Lung (tissue), 11 donors: ENCODE measurements at regions not wholly inside any gene's neighbourhood (a gene's known extent, or its start where the extent isn't known, plus 50 kb on each side); places are given as distances from the start of the nearest gene placed in this dataset.

Experiments
- ATAC-seq: fragments of 200-7000 bp; cut with Tn5 transposase; one replicate; pipeline ENCODE4 v1.9.1; 2020; ENCODE audit warnings: moderate number of reproducible peaks; ENCODE audit not compliant: insufficient read depth, low FRiP score
- DNase-seq, 3 donors: peaks; one replicate each; pipeline ENCODE4 v3.0.0-alpha.2; 2013 to 2017
- H3K27ac ChIP-seq, 2 donors: one replicate each; pipeline ENCODE4 v1.5.1; 2013; ENCODE audit warnings: mild to moderate bottlenecking in 2 of 2, moderate library complexity in 2 of 2, control low read depth in 1 of 2, inconsistent platforms in 1 of 2, low read depth in 1 of 2, low read length in 1 of 2
- H3K27me3 ChIP-seq, 3 donors: one replicate each; pipeline ENCODE4 v1.5.1; 2013; ENCODE audit warnings: low read length in 2 of 3; ENCODE audit not compliant: control insufficient read depth in 3 of 3, insufficient read depth in 3 of 3
- H3K36me3 ChIP-seq, 4 donors: one replicate each; pipeline ENCODE4 v1.5.1; 2013; ENCODE audit warnings: low read length in 4 of 4, mild to moderate bottlenecking in 1 of 4, moderate library complexity in 1 of 4; ENCODE audit not compliant: control insufficient read depth in 4 of 4, insufficient read depth in 4 of 4
- H3K4me1 ChIP-seq, 5 donors: one replicate each; pipeline ENCODE4 v1.5.1; 2013; ENCODE audit warnings: low read length in 5 of 5, mild to moderate bottlenecking in 2 of 5, moderate library complexity in 1 of 5; ENCODE audit not compliant: control insufficient read depth in 5 of 5, insufficient read depth in 5 of 5
- H3K4me3 ChIP-seq: one replicate; pipeline ENCODE4 v1.5.1; 2013; ENCODE audit warnings: mild to moderate bottlenecking, control low read depth, moderate library complexity
- H3K9ac ChIP-seq, 2 donors: one replicate each; pipeline ENCODE4 v1.5.1; 2013; ENCODE audit warnings: low read length in 2 of 2, control low read depth in 1 of 2; ENCODE audit not compliant: insufficient read depth in 1 of 2
- H3K9me3 ChIP-seq, 4 donors: one replicate each; pipeline ENCODE4 v1.5.1; 2013; ENCODE audit warnings: low read length in 3 of 4, mild to moderate bottlenecking in 1 of 4, moderate library complexity in 1 of 4; ENCODE audit not compliant: control insufficient read depth in 4 of 4, insufficient read depth in 3 of 4
- WGBS, 2 donors: extraction: QIAGEN DNeasy Blood & Tissue Kit; methylation state at CpG; one replicate each; pipeline ENCODE4 v1.1.7; 2013; 5-methylcytosine and 5-hydroxymethylcytosine counted together
- TF ChIP-seq, protein P1 (sequence below): IDR thresholded peaks from 2 replicates; pipeline ENCODE4 v1.5.1; 2012; ENCODE audit warnings: mild to moderate bottlenecking; ENCODE audit errors: control extremely low read depth, extremely low read depth
- donor health status: control.
- donor health status: control.
- donor health status: Bipolar disorder and iron deficiency.
- donor health status: healthy.
- donor health status: DM: yes; HTN: yes; CAD: no.

DNA sequence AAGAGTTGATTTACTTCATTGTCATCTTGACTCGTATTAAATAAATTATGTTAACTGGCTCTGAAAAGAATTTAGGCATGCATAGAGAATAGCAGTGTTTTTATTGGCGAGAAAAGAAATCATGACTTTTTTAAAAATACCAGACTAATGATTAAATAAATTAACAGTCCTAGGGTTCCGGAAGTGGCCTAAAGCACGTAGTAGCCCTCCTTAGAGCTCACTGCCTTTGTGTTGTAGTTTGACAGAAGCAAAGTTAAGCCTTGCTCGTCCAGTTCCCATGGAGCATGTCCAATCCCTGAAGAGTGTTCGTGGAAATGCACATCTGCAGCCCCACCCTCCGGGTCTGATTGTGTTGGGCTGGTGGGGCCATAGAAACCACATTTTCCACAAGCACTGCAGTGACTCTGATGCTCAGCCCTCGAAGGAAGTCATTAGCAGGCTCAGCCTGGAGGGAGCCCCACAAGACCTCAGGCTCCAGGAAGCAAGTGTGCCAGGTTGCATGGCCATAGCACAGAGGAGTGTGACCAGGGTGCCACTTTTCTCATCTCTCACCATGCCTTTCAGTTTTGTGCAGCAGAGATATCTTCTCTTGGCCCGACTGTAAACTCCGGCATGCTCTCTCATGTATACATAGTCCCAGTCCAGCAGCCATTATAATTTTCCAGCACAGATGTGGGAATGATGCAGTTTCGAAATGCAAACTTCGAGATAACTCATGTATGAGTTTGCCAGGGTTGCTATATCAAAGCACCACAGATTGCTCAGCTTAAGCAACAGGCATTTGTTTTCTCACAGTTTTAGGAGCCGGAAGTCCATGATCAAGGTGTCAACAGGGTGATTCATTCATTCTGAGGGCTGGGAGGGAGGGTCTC is 188.6 kb upstream of the SH3BP4 start:
- Histone ChIP-seq H3K36me3 (no peaks in the 10 kb centered on the region), H3K9me3 (peaks cover 0 to 3% (median 0%) of the 10 kb centered on the region in 4 donors), H3K27me3 (no peaks in the 10 kb centered on the region), H3K4me1 (peaks cover 0 to 18% (median 7%) of the 10 kb centered on the region in 5 donors), H3K27ac (no peak overlapping the region), H3K4me3 (no peak overlapping the region), H3K9ac (no peak overlapping the region)
- 71 to 75% methylated on average over 13 of the region's 13 CpGs for whole genome bisulfite sequencing, 2 donors
- TF ChIP-seq, protein P1, sequence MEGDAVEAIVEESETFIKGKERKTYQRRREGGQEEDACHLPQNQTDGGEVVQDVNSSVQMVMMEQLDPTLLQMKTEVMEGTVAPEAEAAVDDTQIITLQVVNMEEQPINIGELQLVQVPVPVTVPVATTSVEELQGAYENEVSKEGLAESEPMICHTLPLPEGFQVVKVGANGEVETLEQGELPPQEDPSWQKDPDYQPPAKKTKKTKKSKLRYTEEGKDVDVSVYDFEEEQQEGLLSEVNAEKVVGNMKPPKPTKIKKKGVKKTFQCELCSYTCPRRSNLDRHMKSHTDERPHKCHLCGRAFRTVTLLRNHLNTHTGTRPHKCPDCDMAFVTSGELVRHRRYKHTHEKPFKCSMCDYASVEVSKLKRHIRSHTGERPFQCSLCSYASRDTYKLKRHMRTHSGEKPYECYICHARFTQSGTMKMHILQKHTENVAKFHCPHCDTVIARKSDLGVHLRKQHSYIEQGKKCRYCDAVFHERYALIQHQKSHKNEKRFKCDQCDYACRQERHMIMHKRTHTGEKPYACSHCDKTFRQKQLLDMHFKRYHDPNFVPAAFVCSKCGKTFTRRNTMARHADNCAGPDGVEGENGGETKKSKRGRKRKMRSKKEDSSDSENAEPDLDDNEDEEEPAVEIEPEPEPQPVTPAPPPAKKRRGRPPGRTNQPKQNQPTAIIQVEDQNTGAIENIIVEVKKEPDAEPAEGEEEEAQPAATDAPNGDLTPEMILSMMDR = no peak
- DNase-seq (peak; percentile 61 to 93 (median 88)), ATAC-seq (no peak)

DNA sequence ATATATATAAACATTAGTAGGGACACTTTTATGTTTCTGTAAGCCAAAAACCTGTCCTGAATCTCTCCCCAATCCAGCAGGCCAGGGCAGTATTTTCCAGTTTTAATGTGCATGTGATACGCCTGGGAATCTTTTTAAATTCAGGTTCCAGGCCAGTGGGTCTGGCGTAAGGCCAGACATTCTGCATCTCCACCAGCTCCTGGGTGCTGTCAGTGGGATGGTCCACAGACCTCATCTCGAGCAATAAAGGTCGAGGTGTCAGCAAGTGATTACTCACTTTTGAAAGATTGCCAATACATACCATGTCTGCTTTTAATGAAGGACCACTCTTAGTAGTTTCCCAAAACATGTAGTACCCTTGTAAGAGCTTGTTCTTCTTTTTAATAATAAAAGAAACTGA is 189.9 kb upstream of the SH3BP4 start:
- no peak for ATAC-seq
- H3K4me1 ChIP-seq = peaks cover 0 to 16% (median 7%) of the 10 kb centered on the region in 5 donors
- no peak for DNase-seq
- no peak overlapping the region for H3K4me3 ChIP-seq
- TF ChIP-seq, protein P1 = no peak
- whole genome bisulfite sequencing, 2 donors = 72 to 75% methylated on average over 4 of the region's 4 CpGs
- H3K9me3 ChIP-seq = peaks cover 0 to 3% (median 0%) of the 10 kb centered on the region in 4 donors
- H3K9ac ChIP-seq = no peak overlapping the region
- no peaks in the 10 kb centered on the region for H3K27me3 ChIP-seq
- H3K36me3 ChIP-seq = no peaks in the 10 kb centered on the region
- H3K27ac ChIP-seq = no peak overlapping the region

DNA sequence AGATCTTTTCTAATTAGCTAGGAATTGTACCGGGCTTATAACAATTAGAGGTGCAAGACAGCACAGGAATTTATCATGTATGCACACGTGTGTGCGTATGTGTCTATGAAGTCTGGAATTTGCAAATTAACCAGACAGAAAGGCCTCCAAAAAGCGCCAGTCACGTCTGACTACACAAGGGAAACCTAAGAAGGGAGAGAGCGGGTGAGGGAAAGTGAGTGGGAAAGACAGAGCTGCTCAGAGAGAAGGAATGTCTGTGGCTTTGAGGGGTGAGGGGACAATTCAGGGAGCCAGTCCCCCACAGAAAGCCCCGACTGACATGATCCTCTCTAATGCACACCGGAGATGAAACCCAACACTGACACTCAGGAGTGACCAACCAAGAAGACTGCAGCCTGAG is 197.7 kb upstream of the SH3BP4 start:
- Histone ChIP-seq H3K9ac (no peak overlapping the region), H3K9me3 (no peaks in the 10 kb centered on the region), H3K4me3 (no peak overlapping the region), H3K4me1 (peaks cover 0 to 2% (median 0%) of the 10 kb centered on the region in 5 donors), H3K36me3 (no peaks in the 10 kb centered on the region), H3K27me3 (no peaks in the 10 kb centered on the region), H3K27ac (no peak overlapping the region)
- no peak for DNase-seq
- ATAC-seq = no peak
- TF ChIP-seq, protein P1 = no peak
- 79 to 84% methylated on average over 8 of the region's 8 CpGs for WGBS, 2 donors
